Suprapubic skin (tissue), 3 donors: ENCODE measurements at regions not wholly inside any gene's neighbourhood (a gene's known extent, or its start where the extent isn't known, plus 50 kb on each side); places are given as distances from the start of the nearest gene placed in this dataset.

Experiments
- EP300 ChIP-seq: sonication (generic); formaldehyde crosslinking; IDR thresholded peaks from one replicate; pipeline ENCODE4 v1.6.1; 2017; ENCODE audit warnings: antibody characterized with exemption
- TF ChIP-seq, protein P1 (sequence below), 2 donors: fragments of 200-600 bp in 1 of 2; fragments of 450-650 bp in 1 of 2; sonication (generic) in 1 of 2; IDR thresholded peaks; one replicate each; pipeline ENCODE4 v1.5.1; 2016 to 2019; ENCODE audit warnings: antibody characterized with exemption in 2 of 2, mild to moderate bottlenecking in 1 of 2, moderate library complexity in 1 of 2

DNA sequence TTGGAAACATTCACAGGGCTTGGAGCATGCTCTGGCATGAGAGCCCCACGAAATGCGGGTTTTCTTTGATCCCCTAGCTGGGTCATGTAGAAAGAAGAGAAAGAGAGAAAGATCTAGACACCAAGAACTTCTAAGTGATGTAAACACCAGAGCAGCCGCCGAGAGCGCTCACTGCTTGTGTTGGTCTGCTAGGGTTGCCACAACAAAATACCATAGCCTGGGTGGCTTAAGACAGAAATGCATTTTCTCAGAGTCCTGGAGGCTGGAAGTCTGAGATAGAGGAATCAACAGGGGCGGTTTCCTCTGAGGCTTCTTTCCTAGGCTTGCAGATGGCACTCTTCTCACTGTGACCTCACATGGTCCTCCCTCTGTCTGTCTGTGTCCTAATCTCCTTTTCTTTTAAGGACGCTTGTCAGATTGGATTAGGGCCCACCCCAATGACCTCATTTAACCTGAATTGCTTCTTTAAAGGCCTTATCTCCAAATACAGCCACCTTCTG is 139.5 kb downstream of the CYLD start:
- no peak for TF ChIP-seq EP300
- TF ChIP-seq, protein P1, sequence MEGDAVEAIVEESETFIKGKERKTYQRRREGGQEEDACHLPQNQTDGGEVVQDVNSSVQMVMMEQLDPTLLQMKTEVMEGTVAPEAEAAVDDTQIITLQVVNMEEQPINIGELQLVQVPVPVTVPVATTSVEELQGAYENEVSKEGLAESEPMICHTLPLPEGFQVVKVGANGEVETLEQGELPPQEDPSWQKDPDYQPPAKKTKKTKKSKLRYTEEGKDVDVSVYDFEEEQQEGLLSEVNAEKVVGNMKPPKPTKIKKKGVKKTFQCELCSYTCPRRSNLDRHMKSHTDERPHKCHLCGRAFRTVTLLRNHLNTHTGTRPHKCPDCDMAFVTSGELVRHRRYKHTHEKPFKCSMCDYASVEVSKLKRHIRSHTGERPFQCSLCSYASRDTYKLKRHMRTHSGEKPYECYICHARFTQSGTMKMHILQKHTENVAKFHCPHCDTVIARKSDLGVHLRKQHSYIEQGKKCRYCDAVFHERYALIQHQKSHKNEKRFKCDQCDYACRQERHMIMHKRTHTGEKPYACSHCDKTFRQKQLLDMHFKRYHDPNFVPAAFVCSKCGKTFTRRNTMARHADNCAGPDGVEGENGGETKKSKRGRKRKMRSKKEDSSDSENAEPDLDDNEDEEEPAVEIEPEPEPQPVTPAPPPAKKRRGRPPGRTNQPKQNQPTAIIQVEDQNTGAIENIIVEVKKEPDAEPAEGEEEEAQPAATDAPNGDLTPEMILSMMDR (IDR thresholded peaks at IDR 0.05) = no peak
